ENCODE measurements at regions not wholly inside any gene's neighbourhood (a gene's known extent, or its start where the extent isn't known, plus 50 kb on each side); places are given as distances from the start of the nearest gene placed in this dataset.

- POLR2A ChIA-PET = interaction anchor here (1.1 to 5.2 kb wide), 3 partner anchors 7 to 133 kb away, joined by 3 to 167 read pairs (median 3); a partner anchor contains a TSS
Measured at GRCh38 chr6:26195376-26195923, 108.2 kb downstream of the HFE start.

GRCh38 chr6:26195924-26196845, 109.0 kb downstream of the HFE start:
- DNase-seq (ENCODE audit: extremely low spot score) = no peak
- POLR2A ChIA-PET = interaction anchor here (0.5 to 5.2 kb wide), 9 partner anchors 8 to 379 kb away, joined by 3 to 167 read pairs (median 44); a partner anchor contains a TSS
- CTCF ChIA-PET = interaction anchor here (1.3 kb wide), 1 partner anchor 10 kb away, joined by 3 read pairs; no protein-coding TSS in a partner anchor
- TF ChIP-seq LEF1 (IDR thresholded peaks at IDR 0.05; ENCODE audit: borderline replicate concordance) (no peak), TARDBP (IDR thresholded peaks at IDR 0.05) (no peak)

More at GRCh38 chr6:26195376-26195923, 108.2 kb downstream of the HFE start:
- no peak for DNase-seq (ENCODE audit: extremely low spot score)
- no peak for TF ChIP-seq FOXK2 (IDR thresholded peaks at IDR 0.05)
- no peak for TF ChIP-seq BHLHE40 (IDR thresholded peaks at IDR 0.05; ENCODE audit: borderline replicate concordance)
- TF ChIP-seq SUZ12 (IDR thresholded peaks at IDR 0.05) = no peak
- no peak for TF ChIP-seq FOXM1 (IDR thresholded peaks at IDR 0.05; ENCODE audit: borderline replicate concordance)
- no peak for TF ChIP-seq HDGF (IDR thresholded peaks at IDR 0.05; ENCODE audit: borderline replicate concordance)
- no peak for TF ChIP-seq SP1 (IDR thresholded peaks at IDR 0.05)
- TF ChIP-seq ZNF384 (IDR thresholded peaks at IDR 0.05) = no peak
- no peak for TF ChIP-seq ARNT (IDR thresholded peaks at IDR 0.05)
- no peak for TF ChIP-seq CTBP1 (IDR thresholded peaks at IDR 0.05; ENCODE audit: borderline replicate concordance)
- no peak for TF ChIP-seq NFRKB (IDR thresholded peaks at IDR 0.05)
- no peak for TF ChIP-seq TARDBP (IDR thresholded peaks at IDR 0.05)
- no peak for TF ChIP-seq PKNOX1 (IDR thresholded peaks at IDR 0.05)
- TF ChIP-seq FOXA1 (IDR thresholded peaks at IDR 0.05) = no peak
- no peak for TF ChIP-seq L3MBTL2 (conservative IDR thresholded peaks at IDR 0.05)
- no peak for TF ChIP-seq ELF4 (IDR thresholded peaks at IDR 0.05)
- TF ChIP-seq LEF1 (IDR thresholded peaks at IDR 0.05; ENCODE audit: borderline replicate concordance) = no peak
- CTCF ChIA-PET = no interaction called here

- DNase-seq (ENCODE audit: extremely low spot score) = no peak
- ChIA-PET CTCF (interaction anchor here (1.3 to 1.7 kb wide), 2 partner anchors 8 to 11 kb away, joined by 3 to 7 read pairs; a partner anchor contains a TSS), POLR2A (interaction anchor here (0.5 to 5.2 kb wide), 16 partner anchors 9 to 1612 kb away, joined by 3 to 167 read pairs (median 22); a partner anchor contains a TSS)
- TF ChIP-seq FOXA1 (IDR thresholded peaks at IDR 0.05) = no peak
- TF ChIP-seq L3MBTL2 (conservative IDR thresholded peaks at IDR 0.05) = no peak
- TF ChIP-seq FOXM1 (IDR thresholded peaks at IDR 0.05; ENCODE audit: borderline replicate concordance) = no peak
Measured at GRCh38 chr6:26196846-26197635, 109.8 kb downstream of the HFE start.

GRCh38 chr6:26197636-26197932, 110.4 kb downstream of the HFE start:
- POLR2A ChIA-PET = interaction anchor here (1.0 to 5.2 kb wide), 15 partner anchors 9 to 1640 kb away, joined by 3 to 167 read pairs (median 24); a partner anchor contains a TSS
- DNase-seq (ENCODE audit: extremely low spot score) = no peak
- CTCF ChIA-PET = interaction anchor here (1.1 to 1.7 kb wide), 3 partner anchors 9 to 38 kb away, joined by 3 to 7 read pairs (median 3); a partner anchor contains a TSS
- no peak for TF ChIP-seq HDGF (IDR thresholded peaks at IDR 0.05; ENCODE audit: borderline replicate concordance)
- no peak for TF ChIP-seq ARNT (IDR thresholded peaks at IDR 0.05)
- no peak for TF ChIP-seq ZNF384 (IDR thresholded peaks at IDR 0.05)
- TF ChIP-seq PKNOX1 (IDR thresholded peaks at IDR 0.05) = no peak
- TF ChIP-seq FOXK2 (IDR thresholded peaks at IDR 0.05) = no peak
- no peak for TF ChIP-seq L3MBTL2 (conservative IDR thresholded peaks at IDR 0.05)
- TF ChIP-seq BHLHE40 (IDR thresholded peaks at IDR 0.05; ENCODE audit: borderline replicate concordance) = no peak
- no peak for TF ChIP-seq SP1 (IDR thresholded peaks at IDR 0.05)
- no peak for TF ChIP-seq LEF1 (IDR thresholded peaks at IDR 0.05; ENCODE audit: borderline replicate concordance)
- no peak for TF ChIP-seq FOXA1 (IDR thresholded peaks at IDR 0.05)
- TF ChIP-seq FOXM1 (IDR thresholded peaks at IDR 0.05; ENCODE audit: borderline replicate concordance) = no peak
- no peak for TF ChIP-seq NFRKB (IDR thresholded peaks at IDR 0.05)
- no peak for TF ChIP-seq TARDBP (IDR thresholded peaks at IDR 0.05)
- no peak for TF ChIP-seq ELF4 (IDR thresholded peaks at IDR 0.05)

- DNase-seq (ENCODE audit: extremely low spot score) = no peak
- TF ChIP-seq ZNF384 (IDR thresholded peaks at IDR 0.05) (no peak), L3MBTL2 (conservative IDR thresholded peaks at IDR 0.05) (0 out of 2 replicates have a peak, but pooled peaks have one; percentile 4)
- CTCF ChIA-PET = interaction anchor here (1.1 to 1.7 kb wide), 3 partner anchors 10 to 38 kb away, joined by 3 to 7 read pairs (median 3); a partner anchor contains a TSS
- POLR2A ChIA-PET = interaction anchor here (1.0 to 5.2 kb wide), 27 partner anchors 10 to 1695 kb away, joined by 3 to 167 read pairs (median 16); a partner anchor contains a TSS
Measured at GRCh38 chr6:26197933-26198721, 110.9 kb downstream of the HFE start.

Data from HEK293T (cell line).